Amniotic epithelial cell (primary cell): ENCODE measurements at regions not wholly inside any gene's neighbourhood (a gene's known extent, or its start where the extent isn't known, plus 50 kb on each side); places are given as distances from the start of the nearest gene placed in this dataset.
A peak's percentile ranks its signal among the peaks of the same experiment; 100 is the strongest.
"Not testable (repeated sequence)": the region's sequence is repeated elsewhere in the genome, so short reads cannot be mapped to it uniquely, and the experiment has no call there.

Experiments
- DNase-seq: peaks from one replicate; pipeline ENCODE4 v3.0.0-alpha.2; 2010; ENCODE audit warnings: low read depth

- not testable (repeated sequence) for DNase-seq
Measured at GRCh38 chrX:63179852-63180251, 171.3 kb downstream of the SPIN4 start.

GRCh38 chrX:63176578-63176977, 174.6 kb downstream of the SPIN4 start:
- not testable (repeated sequence) for DNase-seq

GRCh38 chrX:63173841-63174718, 177.1 kb downstream of the SPIN4 start:
- DNase-seq: not testable (repeated sequence)

GRCh38 chrX:63169416-63169815, 181.7 kb downstream of the SPIN4 start:
- DNase-seq: not testable (repeated sequence)

- DNase-seq: not testable (repeated sequence)
Measured at GRCh38 chrX:63168949-63169348, 182.2 kb downstream of the SPIN4 start.

GRCh38 chrX:63167002-63167401, 184.1 kb downstream of the SPIN4 start:
- not testable (repeated sequence) for DNase-seq

GRCh38 chrX:63160994-63161393, 190.1 kb downstream of the SPIN4 start:
- not testable (repeated sequence) for DNase-seq

- DNase-seq: not testable (repeated sequence)
Measured at GRCh38 chrX:63160340-63160739, 190.8 kb downstream of the SPIN4 start.

- DNase-seq: not testable (repeated sequence)
Measured at GRCh38 chrX:63145526-63145925, 205.6 kb downstream of the SPIN4 start.

- not testable (repeated sequence) for DNase-seq
Measured at GRCh38 chrX:63142588-63142987, 208.5 kb downstream of the SPIN4 start.

GRCh38 chrX:63135859-63136258, 215.3 kb downstream of the SPIN4 start:
- DNase-seq: not testable (repeated sequence)

- DNase-seq: peak; percentile 0
Measured at GRCh38 chrX:63128509-63128908, 222.6 kb downstream of the SPIN4 start.

GRCh38 chrX:63115196-63115595, 235.9 kb downstream of the SPIN4 start:
- DNase-seq: no peak

GRCh38 chrX:63101879-63102620, 249.1 kb downstream of the SPIN4 start:
- no peak for DNase-seq

- DNase-seq: no peak
Measured at GRCh38 chrX:63058204-63058603, 292.9 kb downstream of the SPIN4 start.

GRCh38 chrX:63050225-63050624, 300.9 kb downstream of the SPIN4 start:
- DNase-seq: no peak

- DNase-seq: no peak
Measured at GRCh38 chrX:63032811-63033210, 318.3 kb downstream of the SPIN4 start.

GRCh38 chrX:63013549-63013948, 337.6 kb downstream of the SPIN4 start:
- DNase-seq: no peak

- no peak for DNase-seq
Measured at GRCh38 chrX:63012574-63012973, 338.6 kb downstream of the SPIN4 start.

- not testable (repeated sequence) for DNase-seq
Measured at GRCh38 chrX:63000196-63000595, 350.9 kb downstream of the SPIN4 start.
